ENCODE measurements at regions not wholly inside any gene's neighbourhood (a gene's known extent, or its start where the extent isn't known, plus 50 kb on each side); places are given as distances from the start of the nearest gene placed in this dataset.
A peak's percentile ranks its signal among the peaks of the same experiment; 100 is the strongest.

- Histone ChIP-seq H3K4me3 (no peak overlapping the region), H3K9me3 (no peaks in the 10 kb centered on the region), H3K27ac (no peak overlapping the region), H3K4me1 (no peaks in the 10 kb centered on the region), H3K27me3 (no peaks in the 10 kb centered on the region), H3K36me3 (no peaks in the 10 kb centered on the region)
- no peak for DNase-seq (ENCODE audit: low spot score)
- no peak for TF ChIP-seq CTCF (IDR thresholded peaks at IDR 0.05)
Measured at GRCh38 chr1:20432341-20432740, 53.7 kb downstream of the CAMK2N1 start.

DNA sequence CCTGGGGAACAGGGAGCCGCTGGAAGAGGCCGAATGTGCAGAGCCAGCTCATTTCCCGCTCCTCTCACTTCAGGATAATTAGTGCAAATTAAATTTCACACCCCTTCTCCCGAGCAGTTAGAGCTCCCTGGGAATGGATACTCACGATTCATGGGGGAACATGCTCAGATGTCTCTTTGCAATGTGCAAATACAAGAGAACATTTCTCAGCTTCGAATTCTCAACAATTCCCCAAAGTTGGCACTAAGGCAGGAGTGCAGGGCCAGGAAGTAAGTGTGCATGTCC, 54.9 kb downstream of the CAMK2N1 start:
- no peaks in the 10 kb centered on the region for H3K4me1 ChIP-seq

GRCh38 chr1:20430355-20431175, 55.4 kb downstream of the CAMK2N1 start:
- DNase-seq (ENCODE audit: low spot score): no peak
- Histone ChIP-seq H3K36me3 (no peaks in the 10 kb centered on the region), H3K27ac (no peak overlapping the region), H3K27me3 (no peaks in the 10 kb centered on the region), H3K4me3 (no peak overlapping the region), H3K4me1 (no peaks in the 10 kb centered on the region), H3K9me3 (peaks cover 0 to 2% of the 10 kb centered on the region in 2 donors)
- TF ChIP-seq CTCF (IDR thresholded peaks at IDR 0.05): peak; percentile 51 to 72

More for the DNA sequence above, 54.9 kb downstream of the CAMK2N1 start:
- DNase-seq (ENCODE audit: low spot score): no peak
- Histone ChIP-seq H3K27me3 (no peaks in the 10 kb centered on the region), H3K4me3 (no peak overlapping the region), H3K27ac (no peak overlapping the region), H3K36me3 (no peaks in the 10 kb centered on the region), H3K9me3 (no peaks in the 10 kb centered on the region)
- TF ChIP-seq CTCF (IDR thresholded peaks at IDR 0.05): no peak

GRCh38 chr1:20429296-20429695, 56.7 kb downstream of the CAMK2N1 start:
- H3K9me3 ChIP-seq: peaks cover 0 to 12% of the 10 kb centered on the region in 2 donors
- no peak for DNase-seq (ENCODE audit: low spot score)
- H3K27me3 ChIP-seq: no peaks in the 10 kb centered on the region
- no peak overlapping the region for H3K4me3 ChIP-seq
- no peak overlapping the region for H3K27ac ChIP-seq
- no peaks in the 10 kb centered on the region for H3K36me3 ChIP-seq
- TF ChIP-seq CTCF (IDR thresholded peaks at IDR 0.05): no peak
- H3K4me1 ChIP-seq: no peaks in the 10 kb centered on the region

DNA sequence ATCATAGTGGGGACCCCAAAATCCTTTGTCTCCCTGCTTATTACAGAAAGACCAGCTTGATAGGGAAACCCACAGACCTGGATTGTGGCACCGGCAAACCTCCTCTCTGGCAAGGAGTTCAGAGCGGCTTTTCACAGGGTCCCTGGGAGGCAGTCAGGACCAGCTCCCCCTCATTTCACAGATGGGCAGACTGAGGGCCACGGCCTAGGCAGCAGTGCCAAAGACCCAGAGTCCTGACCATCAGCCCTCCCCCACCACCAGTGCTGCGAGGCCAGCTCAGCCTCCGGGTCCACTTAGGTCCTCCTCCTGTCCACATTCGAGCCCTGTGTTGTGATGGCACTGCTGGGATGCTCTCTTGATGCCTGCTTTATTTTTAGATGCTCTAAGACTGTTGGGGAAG, 57.2 kb downstream of the CAMK2N1 start:
- H3K9me3 ChIP-seq: peaks cover 0 to 17% of the 10 kb centered on the region in 2 donors
- H3K27me3 ChIP-seq: no peaks in the 10 kb centered on the region
- no peak for DNase-seq (ENCODE audit: low spot score)
- H3K4me3 ChIP-seq: no peak overlapping the region
- H3K27ac ChIP-seq: no peak overlapping the region
- no peaks in the 10 kb centered on the region for H3K4me1 ChIP-seq
- TF ChIP-seq CTCF (IDR thresholded peaks at IDR 0.05): no peak
- no peaks in the 10 kb centered on the region for H3K36me3 ChIP-seq

- no peaks in the 10 kb centered on the region for H3K36me3 ChIP-seq
- no peak overlapping the region for H3K4me3 ChIP-seq
- H3K4me1 ChIP-seq: no peaks in the 10 kb centered on the region
- no peak for TF ChIP-seq CTCF (IDR thresholded peaks at IDR 0.05)
- DNase-seq (ENCODE audit: low spot score): no peak
- H3K9me3 ChIP-seq: peaks cover 0 to 36% of the 10 kb centered on the region in 2 donors
- no peaks in the 10 kb centered on the region for H3K27me3 ChIP-seq
- no peak overlapping the region for H3K27ac ChIP-seq
Measured at GRCh38 chr1:20426923-20427322, 59.1 kb downstream of the CAMK2N1 start.

Data from right atrium auricular region (tissue), 2 donors.